Pulmonary artery endothelial cell (primary cell): ENCODE measurements at regions not wholly inside any gene's neighbourhood (a gene's known extent, or its start where the extent isn't known, plus 50 kb on each side); places are given as distances from the start of the nearest gene placed in this dataset.

Source experiments
- DNase-seq: peaks from one replicate; pipeline ENCODE4 v3.0.0-alpha.2; 2011; ENCODE audit warnings: low read depth, low spot score

DNA sequence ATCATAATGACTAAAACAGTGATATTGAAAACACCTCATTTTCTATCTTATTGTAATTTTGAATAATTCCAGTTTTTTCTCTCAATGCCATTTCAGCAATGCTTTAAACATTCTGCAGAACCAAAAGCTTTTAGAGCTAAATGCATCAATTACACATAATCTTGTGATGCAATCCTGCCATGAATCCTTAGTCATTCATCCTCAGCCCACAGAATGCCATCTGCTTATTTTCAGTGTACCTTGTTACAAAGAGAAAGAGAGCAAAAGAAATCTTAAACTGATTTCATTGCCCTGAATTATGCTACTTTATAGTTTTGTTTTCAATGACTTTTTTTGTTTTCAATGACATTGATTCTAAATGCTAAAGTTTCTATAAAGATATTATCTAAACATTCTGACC is 1234.8 kb upstream of the C9orf72 start:
- no peak for DNase-seq

DNA sequence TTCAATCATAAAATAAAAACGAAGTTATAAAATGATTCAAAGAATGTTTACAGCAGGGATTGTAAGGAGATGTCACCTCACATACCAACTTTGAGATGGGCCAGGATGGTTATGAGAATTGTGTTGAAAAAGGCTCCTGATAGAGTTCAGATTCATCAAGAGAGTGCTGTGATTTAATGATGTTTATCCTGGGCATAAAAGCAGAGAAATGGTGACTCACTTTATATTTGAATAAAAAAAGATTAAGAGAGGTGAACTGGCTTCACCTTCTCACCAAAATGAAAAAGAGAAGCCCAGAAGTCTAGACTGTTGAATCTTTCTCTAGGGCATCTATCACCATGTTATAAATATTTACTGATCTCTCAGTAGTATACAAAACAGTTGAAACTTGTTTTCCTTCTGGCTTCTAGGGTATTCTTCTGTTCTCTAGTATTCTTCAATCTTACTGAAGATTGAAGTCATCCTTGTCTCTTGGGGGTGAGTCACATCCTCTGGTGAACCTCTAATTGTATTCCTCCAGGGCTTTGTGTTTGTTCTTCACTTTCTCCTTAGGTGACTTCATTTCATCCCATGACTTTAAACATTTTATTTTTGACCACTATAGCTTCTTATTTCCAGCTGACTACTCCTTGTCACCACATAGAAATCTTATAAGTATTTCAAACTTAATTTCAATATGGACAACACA is 1237.3 kb upstream of the C9orf72 start:
- no peak for DNase-seq

DNA sequence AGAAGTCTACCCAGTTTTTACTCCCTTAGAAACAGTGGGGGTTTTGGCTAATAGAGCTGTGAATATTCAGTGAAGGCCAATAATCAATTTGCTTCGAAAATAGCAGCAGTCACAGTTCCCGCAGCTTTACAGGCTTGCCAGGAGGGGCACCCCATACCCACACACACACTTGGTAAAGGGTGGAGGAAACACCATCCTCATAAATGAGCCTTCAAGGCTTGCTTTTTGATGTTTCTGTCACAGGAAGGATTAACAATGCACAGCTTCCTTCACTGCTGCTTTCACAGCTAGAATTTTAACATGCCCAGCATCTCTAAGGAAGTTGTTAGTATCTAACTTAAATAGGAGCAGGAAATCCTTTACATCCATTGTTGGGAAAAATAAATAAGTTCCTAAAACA is 1247.5 kb upstream of the C9orf72 start:
- no peak for DNase-seq

DNA sequence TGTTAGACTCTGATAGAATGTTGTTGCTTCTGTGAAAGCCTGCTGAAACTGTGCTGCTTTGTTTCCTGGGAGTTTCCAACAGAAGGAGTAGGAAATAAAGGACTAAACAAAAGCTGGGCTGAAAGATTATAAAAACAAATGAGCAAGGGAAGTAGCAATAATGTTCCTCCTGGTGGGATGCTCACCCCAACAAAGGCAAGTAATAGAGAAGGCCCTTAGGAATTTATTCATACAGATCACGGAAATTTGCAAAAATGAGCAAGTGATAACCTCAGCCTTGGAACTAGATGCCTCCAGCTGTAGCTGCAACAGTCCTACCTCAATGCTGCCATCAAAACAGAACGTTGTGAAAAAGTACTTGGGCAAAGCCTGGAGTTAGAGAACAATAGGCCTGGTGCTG is 1248.0 kb upstream of the C9orf72 start:
- DNase-seq, result no peak

DNA sequence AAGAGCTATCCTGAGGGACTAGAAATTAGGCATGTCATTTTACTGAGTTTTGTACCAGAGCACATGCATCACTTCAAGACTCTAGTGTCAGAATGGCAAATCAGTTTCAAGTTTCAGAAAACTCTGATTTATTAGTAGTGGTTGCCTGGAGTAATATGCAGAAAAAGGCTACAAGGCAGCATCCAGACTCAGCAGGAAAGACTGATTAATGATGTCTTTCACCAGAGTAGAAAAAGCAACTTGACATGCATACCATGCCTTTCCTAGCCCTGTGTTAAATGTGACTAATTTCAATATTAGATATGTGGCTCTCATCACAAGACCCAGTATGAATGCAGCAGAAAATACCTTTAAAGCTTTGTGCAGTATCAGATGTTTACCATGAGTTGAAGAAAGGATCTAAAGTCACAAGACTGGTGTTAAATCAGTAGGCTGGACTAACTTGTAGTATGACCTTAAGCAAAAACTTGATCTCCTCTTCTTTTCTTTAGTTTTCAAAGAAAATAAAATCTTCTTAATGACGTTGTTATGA is 1251.2 kb upstream of the C9orf72 start:
- no peak for DNase-seq

DNA sequence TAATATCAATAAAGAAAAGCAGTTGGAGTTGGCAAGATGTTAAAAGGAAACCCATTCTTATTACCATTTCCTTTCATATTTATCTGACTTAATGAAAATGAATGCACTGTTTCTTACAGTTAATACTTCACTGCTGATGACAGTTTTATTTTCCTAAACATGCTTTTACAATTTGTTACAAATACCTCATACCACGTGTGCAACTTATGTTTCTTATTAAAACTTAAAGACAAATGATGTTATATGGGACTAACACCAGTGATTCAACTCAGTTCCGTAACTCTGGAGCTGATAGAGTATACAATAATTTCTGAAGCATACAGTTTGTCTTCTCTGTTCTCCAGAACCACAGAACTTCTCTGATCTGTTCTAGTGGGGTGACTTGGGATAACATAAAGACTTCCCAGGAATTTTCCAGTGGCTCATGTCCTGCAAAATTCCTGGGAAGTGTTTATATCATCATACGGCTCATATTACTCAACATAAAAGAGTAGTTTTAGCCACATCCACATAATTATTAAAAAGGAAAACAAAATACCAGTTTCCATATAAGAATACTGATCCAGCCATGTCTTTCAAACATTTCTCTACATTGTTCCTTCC is 1259.0 kb upstream of the C9orf72 start:
- no peak for DNase-seq

DNA sequence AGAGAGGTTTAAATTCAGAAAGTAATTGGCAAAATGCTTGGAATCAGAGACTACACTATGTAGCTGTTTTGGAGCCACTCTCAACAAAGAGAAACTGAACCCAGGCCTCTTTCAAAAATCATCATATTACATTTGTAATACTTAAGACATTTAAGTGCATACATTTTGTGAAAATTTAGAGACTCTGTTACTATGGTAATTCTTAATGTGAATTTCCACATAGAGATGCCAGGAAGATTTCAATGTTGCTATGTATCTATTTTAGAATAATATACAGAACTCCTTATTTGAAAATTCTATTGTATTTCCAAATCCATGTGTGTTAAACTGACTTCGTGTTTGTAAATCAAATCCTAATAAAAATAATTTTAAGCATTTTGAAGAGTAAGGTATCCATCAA is 1260.9 kb upstream of the C9orf72 start:
- no peak for DNase-seq

DNA sequence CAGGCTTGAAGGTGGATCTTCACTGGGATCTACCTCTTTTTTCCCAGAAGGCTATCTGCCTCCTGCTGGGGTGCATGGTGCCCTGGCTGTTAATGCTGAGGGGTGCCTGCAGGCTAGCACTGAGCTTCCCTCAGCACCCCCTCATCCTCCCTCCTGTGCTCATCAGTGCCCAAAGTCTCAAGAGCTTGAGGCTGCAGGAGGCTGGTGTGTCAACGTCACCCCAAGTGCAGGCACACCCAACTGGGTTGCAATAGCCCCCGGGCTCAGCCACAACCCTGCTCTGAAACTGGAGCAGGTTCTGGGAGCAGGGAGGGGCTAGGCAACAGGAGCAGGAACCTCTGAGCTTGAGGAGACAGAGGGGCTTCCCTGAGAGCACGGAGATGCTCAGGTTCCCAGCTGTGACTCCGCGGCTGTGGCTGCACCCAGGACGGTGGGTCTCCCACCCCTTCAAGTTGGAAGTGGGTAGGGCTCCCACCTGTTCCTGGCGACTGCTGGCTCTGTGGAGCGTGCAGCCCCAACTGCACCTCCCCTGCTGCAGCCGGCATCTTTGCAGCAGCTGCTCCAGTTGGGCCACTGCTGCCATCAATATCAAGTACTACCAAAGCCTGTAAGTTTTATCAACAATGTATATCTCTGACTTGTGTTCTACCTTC is 1266.6 kb upstream of the C9orf72 start:
- DNase-seq, result no peak

DNA sequence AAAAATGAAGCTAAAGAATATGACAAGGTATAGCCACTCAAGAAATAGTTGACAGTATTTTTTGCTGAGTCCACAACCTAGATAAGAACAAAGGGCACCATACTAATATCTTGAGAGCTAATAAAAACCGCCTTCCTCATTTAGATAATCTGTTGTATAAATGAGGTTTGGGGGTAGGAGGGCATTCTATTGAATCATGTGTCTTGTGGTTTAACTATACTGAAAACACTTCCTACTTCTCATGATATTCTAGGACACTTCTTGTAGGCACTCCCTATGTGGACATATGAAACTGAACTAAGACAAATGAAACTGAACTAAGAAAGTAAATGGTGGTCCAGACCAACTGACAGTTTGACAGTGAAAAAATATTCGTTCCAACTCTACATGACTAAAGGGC is 1268.5 kb upstream of the C9orf72 start:
- no peak for DNase-seq

DNA sequence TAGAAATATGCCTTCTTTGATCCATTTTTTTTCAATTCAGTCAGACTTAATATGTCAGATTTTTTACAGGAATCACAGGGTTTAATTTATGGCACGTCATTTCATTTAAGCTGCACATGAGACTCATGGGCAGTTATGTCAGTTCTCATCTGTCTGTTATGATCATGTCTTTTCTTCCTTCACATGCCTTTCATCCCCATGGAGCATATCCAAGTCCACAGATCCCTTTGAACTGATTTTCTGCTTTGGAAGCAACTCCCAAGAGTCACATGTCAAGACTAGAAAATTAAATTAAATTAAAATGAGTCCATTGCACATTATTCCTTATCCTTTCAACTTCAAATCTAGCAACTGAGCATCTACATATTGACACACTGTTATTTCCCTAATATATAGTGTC is 1274.0 kb upstream of the C9orf72 start:
- DNase-seq, result no peak

DNA sequence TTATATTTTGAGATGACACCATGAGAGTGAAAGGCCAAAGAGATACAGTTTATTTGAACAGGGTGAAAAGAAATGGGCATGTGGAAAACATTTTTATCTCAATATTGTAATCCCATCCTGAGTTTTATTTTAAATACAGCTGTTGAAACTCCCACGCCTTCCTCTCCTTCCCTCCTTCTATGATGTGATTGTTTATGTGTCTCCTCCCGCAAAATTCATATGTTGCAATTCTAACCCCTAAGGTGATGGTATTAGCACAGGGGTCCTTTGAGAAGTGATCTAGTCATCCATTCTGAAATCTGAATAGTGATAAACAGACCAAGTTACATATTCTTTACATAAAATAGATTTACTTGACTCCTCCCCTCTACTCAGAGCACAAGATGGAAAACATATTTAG is 1275.4 kb upstream of the C9orf72 start:
- no peak for DNase-seq

DNA sequence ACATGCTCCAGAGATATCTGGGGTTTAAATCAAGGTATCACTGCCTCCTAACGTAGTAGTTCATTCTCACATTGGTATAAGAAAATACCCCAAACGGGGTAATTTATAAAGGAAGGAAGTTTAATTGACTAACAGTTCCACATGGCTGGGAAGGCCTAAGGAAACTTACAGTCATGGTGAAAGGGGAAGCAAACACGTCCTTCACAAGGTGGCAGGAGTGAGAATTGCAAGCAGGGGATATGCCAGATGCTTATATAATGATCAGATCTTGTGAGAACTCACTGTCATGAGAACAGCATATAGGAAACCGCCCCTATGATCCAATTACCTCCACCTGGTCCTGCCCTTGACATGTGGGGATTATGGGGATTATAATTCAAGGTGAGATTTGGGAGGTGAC is 1280.2 kb upstream of the C9orf72 start:
- DNase-seq, result no peak

DNA sequence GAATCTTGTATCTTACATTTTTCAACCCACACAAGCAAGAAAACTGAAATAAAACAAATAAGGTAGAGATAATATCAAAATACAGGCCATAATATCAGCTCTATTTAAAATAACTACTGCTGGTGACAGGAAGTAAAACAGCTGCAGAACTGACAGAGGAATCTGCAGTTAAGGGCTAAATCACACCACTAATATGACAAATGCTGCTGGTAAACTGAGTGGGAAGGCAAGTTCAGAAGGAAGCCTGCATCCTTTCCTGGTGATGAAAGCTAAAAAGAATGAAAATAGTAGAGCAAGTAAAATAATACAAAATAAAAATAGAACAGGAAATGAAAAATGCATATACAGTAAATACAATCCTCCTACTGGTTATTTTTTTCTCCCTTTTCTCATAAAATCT is 1293.7 kb upstream of the C9orf72 start:
- DNase-seq, result no peak

DNA sequence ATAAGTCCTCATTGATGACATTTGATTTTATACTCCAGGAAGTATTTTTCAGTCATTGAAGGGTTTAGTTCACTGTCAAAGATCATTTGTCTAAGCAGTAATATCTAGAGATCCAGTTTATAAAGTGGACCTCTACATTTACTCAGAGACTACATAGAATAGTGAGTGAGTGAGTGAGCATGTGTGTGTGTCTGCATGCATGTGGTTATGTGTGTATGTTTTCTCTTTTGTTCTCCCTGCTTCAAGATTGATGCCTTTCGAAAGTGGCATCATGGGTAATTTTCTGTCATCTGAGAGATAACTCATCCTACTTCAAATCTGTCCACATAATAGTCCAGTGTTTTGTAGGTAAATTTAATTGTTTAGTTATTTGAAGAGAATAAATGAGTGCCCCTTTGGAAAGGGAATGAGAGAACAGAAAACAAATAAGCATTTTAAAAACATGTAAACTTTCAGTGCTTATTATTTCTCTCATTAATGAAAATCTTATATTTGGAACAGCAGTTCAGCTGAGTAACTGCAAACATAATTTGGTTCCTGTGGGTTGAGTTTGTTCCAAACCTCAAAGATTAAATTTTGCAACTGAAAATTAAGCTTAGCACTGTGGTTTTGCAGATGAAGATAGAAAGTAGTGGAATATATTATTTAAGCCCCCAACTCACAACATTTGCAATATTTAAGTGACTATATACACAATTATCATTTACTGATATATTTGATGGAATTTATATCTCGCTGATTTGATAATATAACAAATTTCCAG is 1295.1 kb upstream of the C9orf72 start:
- no peak for DNase-seq

DNA sequence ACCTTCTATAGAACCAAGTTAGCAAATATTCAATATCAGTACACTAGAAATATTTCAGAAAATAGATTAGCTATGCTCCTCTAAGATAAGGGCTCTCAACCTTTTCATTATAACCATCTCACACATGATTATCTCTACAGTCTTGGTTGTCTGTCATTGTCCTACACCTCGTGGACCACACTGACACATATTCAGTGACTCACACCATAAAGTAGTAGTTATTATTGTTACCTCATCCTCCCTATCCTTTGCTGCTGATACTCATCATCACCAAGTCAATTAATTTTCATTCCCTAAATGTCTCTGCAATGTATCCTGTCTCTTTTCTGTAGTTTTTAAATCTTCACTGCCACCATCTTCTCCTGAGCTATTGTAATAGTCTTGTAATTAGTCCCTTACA is 1309.2 kb upstream of the C9orf72 start:
- DNase-seq, result no peak

DNA sequence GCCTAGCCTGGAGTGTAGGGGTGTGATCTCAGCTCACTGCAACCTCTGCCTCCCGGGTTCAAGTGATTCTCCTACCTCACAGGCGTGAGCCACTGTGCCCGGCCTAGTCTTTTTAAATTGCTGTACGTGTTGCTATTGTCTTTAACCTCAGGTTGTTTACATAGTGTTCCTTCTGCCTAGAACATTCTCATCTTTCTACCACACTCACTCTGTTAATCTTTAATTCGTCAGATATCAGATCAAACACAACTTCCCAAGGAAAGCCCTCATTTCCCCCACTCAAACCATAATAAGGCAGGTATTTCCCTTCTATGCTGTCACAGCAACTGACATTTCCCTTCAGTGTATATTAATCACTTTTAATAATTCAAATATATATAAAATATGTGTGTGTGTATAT is 1310.0 kb upstream of the C9orf72 start:
- DNase-seq, result no peak

DNA sequence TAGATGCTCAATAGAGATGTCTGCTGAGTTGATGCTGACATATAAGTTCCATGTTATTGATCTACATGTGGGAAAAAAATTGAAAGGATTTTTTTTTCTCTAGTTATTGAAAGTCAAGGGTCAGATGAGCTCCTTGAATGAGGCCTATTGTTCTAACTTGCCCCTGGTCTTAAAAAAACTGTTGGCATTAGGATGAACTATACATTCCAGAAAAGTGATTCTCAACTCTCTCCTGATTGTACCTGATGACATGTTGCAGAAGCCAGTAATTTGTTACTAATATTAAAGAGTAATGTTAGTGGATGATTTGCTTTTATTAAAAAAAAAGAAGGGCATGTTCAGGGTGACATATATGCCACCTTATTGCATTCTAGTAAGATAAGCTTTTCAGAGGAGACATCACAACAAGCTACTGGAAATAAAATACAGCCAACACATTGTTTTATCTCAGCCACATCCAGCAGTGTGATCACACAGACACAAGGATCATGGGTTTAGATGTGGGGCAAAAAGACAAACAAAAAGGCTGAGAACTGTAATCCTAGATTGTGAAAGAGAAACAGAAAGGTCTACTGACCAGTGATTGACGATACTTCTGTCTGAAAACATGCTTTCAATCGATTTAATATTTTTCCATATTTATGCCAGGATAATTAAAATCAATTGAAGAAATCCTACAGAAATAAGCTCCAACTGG is 1314.1 kb upstream of the C9orf72 start:
- DNase-seq, result no peak

DNA sequence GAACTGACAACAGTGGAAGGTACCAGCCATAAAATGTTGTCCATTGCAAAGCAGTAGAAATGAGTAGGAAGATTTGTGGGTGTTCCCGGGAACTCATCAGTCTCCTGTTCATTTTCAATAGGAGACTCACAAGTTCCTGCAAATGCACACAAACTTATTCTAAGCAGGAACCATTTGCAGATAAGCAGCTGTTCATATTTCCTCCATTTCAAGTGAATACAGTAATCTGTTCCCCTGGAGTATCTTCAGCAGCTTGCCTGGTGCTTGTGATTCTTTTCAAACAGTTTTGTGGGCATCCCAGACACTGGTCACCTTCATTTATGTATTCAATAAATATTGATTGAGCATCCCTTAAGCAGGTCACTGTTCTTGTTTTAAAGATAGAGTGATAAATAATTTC is 1315.5 kb upstream of the C9orf72 start:
- no peak for DNase-seq

DNA sequence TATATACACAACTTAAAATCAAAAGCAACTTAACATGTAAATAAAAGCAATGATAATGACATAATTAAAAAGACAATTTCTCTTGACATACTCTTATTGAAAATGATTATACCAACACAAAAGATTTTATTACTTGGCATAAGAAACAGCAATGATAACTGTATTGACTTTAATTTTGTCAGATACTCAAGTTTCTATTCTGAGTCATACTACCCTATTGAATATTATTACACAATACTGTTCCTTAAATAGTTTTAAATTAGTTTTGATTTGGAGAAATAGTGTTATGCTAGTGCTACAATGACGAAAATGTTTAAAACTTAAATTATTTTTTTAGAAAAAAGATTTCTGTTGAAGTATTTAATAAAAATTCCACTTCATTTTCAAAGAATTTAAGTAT is 1319.3 kb upstream of the C9orf72 start:
- DNase-seq, result no peak

DNA sequence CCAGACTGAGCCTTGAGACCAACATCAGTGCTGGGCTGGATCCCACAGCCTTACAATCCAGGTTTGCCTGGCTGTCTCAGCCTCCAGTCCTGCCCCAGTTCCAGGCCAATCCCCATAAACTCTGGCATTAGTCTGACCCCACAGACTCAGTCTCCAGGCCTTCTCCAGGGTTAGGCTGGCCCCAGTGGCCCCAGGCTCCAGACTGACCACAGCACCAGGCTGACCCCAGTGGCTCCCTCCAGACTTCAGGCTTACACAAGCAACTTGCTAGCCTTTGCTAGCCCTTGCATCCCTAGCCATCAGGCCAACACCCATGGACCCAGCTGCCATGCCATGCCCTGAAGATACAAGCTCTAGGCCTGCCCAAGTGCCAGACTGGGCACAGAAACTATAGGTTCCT is 1326.0 kb upstream of the C9orf72 start:
- DNase-seq, result no peak

DNA sequence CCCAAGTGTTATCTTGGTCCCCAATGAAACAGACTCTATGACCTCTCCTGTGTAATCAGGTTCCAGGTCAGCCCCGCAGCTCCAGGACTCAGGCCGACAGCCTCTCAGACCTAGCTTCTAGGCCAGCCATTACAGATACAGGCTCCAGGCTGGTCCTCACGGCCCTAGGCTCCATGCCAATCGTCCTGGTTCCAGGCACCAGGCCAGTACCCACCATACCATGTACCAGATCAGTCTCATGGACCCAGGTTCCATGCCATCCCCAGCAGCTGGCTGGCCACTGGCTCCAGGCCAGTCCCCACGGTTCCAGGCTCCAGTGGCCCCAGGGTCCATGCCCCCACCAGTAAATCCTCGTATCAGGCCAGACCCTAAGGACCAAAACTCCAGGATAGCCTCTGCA is 1326.6 kb upstream of the C9orf72 start:
- no peak for DNase-seq

DNA sequence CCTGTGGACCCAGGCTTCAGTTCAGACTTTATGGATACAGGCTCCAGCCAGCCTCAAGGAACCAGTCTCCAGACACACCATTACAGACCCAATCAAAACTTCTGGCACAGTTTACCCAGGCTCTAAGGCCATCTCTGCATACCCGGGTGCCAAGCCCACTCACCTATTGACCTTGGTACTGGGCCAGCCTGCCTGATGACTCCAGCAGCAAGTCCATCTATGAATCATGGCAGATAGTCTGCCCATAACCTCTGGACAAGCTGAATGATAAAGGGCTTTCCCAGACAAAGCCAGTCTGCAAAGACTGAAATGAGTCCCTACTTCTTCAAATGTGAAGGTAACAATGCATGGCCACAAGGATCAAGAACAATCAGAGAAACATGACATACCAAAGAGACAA is 1327.1 kb upstream of the C9orf72 start:
- DNase-seq, result no peak
